Fibroblast of upper back skin (primary cell): ENCODE measurements at regions not wholly inside any gene's neighbourhood (a gene's known extent, or its start where the extent isn't known, plus 50 kb on each side); places are given as distances from the start of the nearest gene placed in this dataset.
"Not testable (repeated sequence)": the region's sequence is repeated elsewhere in the genome, so short reads cannot be mapped to it uniquely, and the experiment has no call there.

ENCODE experiments used
- DNase-seq: peaks from one replicate; pipeline ENCODE4 v3.0.0-alpha.2; 2013

GRCh38 chr16:5156486-5156885 is 58.9 kb upstream of the EEF2KMT start:
- DNase-seq = not testable (repeated sequence)

DNA sequence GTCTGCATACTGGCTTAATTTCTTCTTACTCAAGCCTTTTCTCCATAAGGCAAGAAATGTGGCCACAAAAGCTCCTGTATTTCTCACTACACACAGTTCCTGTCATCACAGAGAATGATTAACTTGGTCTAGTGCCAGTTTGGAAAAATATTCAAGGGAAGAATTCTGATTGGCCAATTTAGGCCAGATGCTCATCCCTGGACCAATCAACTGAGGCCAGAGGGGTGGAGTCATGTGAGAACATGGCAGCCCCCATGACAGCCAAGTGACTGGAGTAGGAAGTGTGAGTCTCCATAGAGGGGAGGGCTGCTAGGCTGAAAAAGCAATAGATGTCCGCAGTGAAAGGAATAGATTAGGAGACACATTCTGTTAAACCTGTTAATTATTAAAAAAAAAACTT is 56.4 kb upstream of the EEF2KMT start:
- DNase-seq = not testable (repeated sequence)

DNA sequence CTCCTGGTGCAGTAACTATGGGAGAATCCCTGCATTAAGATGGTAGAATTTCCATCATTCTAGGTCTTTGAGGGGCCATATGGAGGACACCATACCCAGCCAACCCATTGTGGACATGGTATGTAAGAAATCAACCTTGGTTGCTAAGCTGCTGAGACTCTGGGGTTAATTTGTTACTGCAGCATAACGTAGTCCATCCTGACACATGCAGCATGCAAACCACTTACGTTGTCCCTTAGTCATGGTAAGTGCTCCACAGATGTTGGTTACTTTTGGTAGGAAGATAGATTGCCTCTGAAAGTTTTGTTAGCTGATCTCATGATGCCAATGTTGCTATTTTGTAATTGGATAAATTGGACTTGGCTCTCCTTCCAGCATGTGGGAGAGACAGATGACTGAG is 53.8 kb upstream of the EEF2KMT start:
- DNase-seq = not testable (repeated sequence)
